ENCODE measurements at regions not wholly inside any gene's neighbourhood (a gene's known extent, or its start where the extent isn't known, plus 50 kb on each side); places are given as distances from the start of the nearest gene placed in this dataset.

DNA sequence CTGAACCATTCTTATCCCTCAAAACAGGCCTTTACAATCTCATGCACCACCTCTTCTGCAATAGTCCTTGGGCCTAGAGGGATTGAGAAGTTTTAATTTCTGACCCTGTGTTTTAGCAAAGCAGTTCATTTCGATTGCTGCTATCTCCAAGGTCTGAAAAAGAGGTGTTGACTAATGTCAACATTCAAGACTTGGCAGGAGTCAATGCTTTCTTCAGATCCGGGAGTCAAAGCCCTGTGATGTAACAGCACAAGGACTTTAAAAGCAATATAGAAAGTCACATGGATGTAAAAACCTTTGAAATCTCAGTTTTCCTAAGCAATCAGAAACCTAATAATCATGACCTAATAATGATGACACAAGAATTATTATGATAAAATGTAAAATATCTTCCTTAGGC, 133.8 kb downstream of the ADAM29 start:
- H3K4me3 ChIP-seq (ENCODE audit: control insufficient read depth in 1 of 2, extremely low read depth in 1 of 2, low read length in 1 of 2): no peak overlapping the region
- ATAC-seq (replicated peaks in 1 of 4) (no peak), DNase-seq (no peak)
- no peaks in the 10 kb centered on the region for H3K36me3 Mint-ChIP-seq
- H3K36me3 ChIP-seq (ENCODE audit: control insufficient read depth in 2 of 2, extremely low read depth in 1 of 2, insufficient read depth in 1 of 2, low read length in 1 of 2): no peaks in the 10 kb centered on the region
- POLR2A ChIA-PET: no interaction called here
- 33% methylated on average over 1 of the region's 2 CpGs for WGBS (ENCODE audit: insufficient coverage)
- H3K9me3 Mint-ChIP-seq: peaks cover 4 to 10% (median 9%) of the 10 kb centered on the region in 3 donors
- no peaks in the 10 kb centered on the region for H3K27me3 Mint-ChIP-seq
- no peaks in the 10 kb centered on the region for H3K9me3 ChIP-seq
- no peaks in the 10 kb centered on the region for H3K27me3 ChIP-seq (replicated peaks in 1 of 2; ENCODE audit: control insufficient read depth in 2 of 2, extremely low read depth in 1 of 2, insufficient read depth in 2 of 2, low read length in 1 of 2)
- H3K4me1 Mint-ChIP-seq: no peaks in the 10 kb centered on the region
- CTCF ChIA-PET: no interaction called here
- no peak overlapping the region for H3K27ac Mint-ChIP-seq
- no peak overlapping the region for H3K27ac ChIP-seq (ENCODE audit: low read length)
- H3K4me1 ChIP-seq (ENCODE audit: control insufficient read depth in 1 of 2, extremely low read depth in 1 of 2, insufficient read depth in 2 of 2, low read length in 2 of 2): no peaks in the 10 kb centered on the region
- no peak overlapping the region for H3K4me3 Mint-ChIP-seq

GRCh38 chr4:175054980-175055379, 136.8 kb downstream of the ADAM29 start:
- Mint-ChIP-seq H3K4me1 (no peaks in the 10 kb centered on the region), H3K36me3 (no peaks in the 10 kb centered on the region), H3K9me3 (peaks cover 5 to 15% (median 6%) of the 10 kb centered on the region in 3 donors), H3K4me3 (no peak overlapping the region), H3K27ac (no peak overlapping the region), H3K27me3 (no peaks in the 10 kb centered on the region)
- ChIA-PET CTCF (no interaction called here), POLR2A (no interaction called here)
- no peak overlapping the region for H3K4me3 ChIP-seq (ENCODE audit: control insufficient read depth in 1 of 2, extremely low read depth in 1 of 2, low read length in 1 of 2)
- H3K27me3 ChIP-seq (replicated peaks in 1 of 2; ENCODE audit: control insufficient read depth in 2 of 2, extremely low read depth in 1 of 2, insufficient read depth in 2 of 2, low read length in 1 of 2): no peaks in the 10 kb centered on the region
- ATAC-seq (replicated peaks in 1 of 4): no peak
- H3K36me3 ChIP-seq (ENCODE audit: control insufficient read depth in 2 of 2, extremely low read depth in 1 of 2, insufficient read depth in 1 of 2, low read length in 1 of 2): no peaks in the 10 kb centered on the region
- WGBS (ENCODE audit: insufficient coverage): 59% methylated on average over 3 of the region's 3 CpGs
- H3K9me3 ChIP-seq: no peaks in the 10 kb centered on the region
- no peaks in the 10 kb centered on the region for H3K4me1 ChIP-seq (ENCODE audit: control insufficient read depth in 1 of 2, extremely low read depth in 1 of 2, insufficient read depth in 2 of 2, low read length in 2 of 2)
- no peak overlapping the region for H3K27ac ChIP-seq (ENCODE audit: low read length)
- DNase-seq: no peak

DNA sequence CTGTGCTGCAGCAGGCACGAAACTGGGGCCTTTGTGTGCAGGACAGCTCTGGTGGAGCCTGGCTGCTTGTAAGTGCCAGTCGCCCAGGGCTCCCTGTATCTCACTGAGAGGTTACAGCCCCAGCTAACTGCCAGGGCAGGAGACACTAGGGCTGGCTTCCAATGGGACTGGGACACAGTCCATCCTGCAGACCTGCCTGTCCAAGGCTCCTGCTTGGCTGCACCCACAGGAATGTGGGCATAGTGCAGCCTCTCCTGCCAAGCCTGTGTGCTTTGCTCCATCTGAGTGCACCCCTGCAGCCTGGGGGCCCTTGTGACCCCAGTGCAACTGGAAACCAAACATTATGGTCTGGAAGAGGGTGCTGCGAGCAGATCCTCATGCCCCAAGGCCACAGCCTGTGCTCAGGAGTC, 144.0 kb downstream of the ADAM29 start:
- H3K4me3 Mint-ChIP-seq: no peak overlapping the region
- Histone ChIP-seq H3K4me3 (ENCODE audit: control insufficient read depth in 1 of 2, extremely low read depth in 1 of 2, low read length in 1 of 2) (no peak overlapping the region), H3K4me1 (ENCODE audit: control insufficient read depth in 1 of 2, extremely low read depth in 1 of 2, insufficient read depth in 2 of 2, low read length in 2 of 2) (no peaks in the 10 kb centered on the region), H3K36me3 (ENCODE audit: control insufficient read depth in 2 of 2, extremely low read depth in 1 of 2, insufficient read depth in 1 of 2, low read length in 1 of 2) (no peaks in the 10 kb centered on the region), H3K27ac (ENCODE audit: low read length) (no peak overlapping the region), H3K27me3 (replicated peaks in 1 of 2; ENCODE audit: control insufficient read depth in 2 of 2, extremely low read depth in 1 of 2, insufficient read depth in 2 of 2, low read length in 1 of 2) (no peaks in the 10 kb centered on the region), H3K9me3 (no peaks in the 10 kb centered on the region)
- peaks cover 0 to 12% (median 5%) of the 10 kb centered on the region in 3 donors for H3K9me3 Mint-ChIP-seq
- 45% methylated on average over 3 of the region's 3 CpGs for WGBS (ENCODE audit: insufficient coverage)
- no peaks in the 10 kb centered on the region for H3K27me3 Mint-ChIP-seq
- ATAC-seq (replicated peaks in 1 of 4) (no peak), DNase-seq (no peak)
- H3K4me1 Mint-ChIP-seq: no peaks in the 10 kb centered on the region
- POLR2A ChIA-PET: no interaction called here
- H3K27ac Mint-ChIP-seq: no peak overlapping the region
- H3K36me3 Mint-ChIP-seq: no peaks in the 10 kb centered on the region
- CTCF ChIA-PET: no interaction called here

GRCh38 chr4:175065228-175065627, 147.1 kb downstream of the ADAM29 start:
- CTCF ChIA-PET: no interaction called here
- Mint-ChIP-seq H3K27me3 (no peaks in the 10 kb centered on the region), H3K9me3 (peaks cover 0 to 7% (median 7%) of the 10 kb centered on the region in 3 donors), H3K36me3 (no peaks in the 10 kb centered on the region), H3K4me3 (no peak overlapping the region), H3K27ac (no peak overlapping the region), H3K4me1 (no peaks in the 10 kb centered on the region)
- DNase-seq: no peak
- H3K4me3 ChIP-seq (ENCODE audit: control insufficient read depth in 1 of 2, extremely low read depth in 1 of 2, low read length in 1 of 2): no peak overlapping the region
- no peak overlapping the region for H3K27ac ChIP-seq (ENCODE audit: low read length)
- H3K4me1 ChIP-seq (ENCODE audit: control insufficient read depth in 1 of 2, extremely low read depth in 1 of 2, insufficient read depth in 2 of 2, low read length in 2 of 2): no peaks in the 10 kb centered on the region
- POLR2A ChIA-PET: no interaction called here
- no peaks in the 10 kb centered on the region for H3K36me3 ChIP-seq (ENCODE audit: control insufficient read depth in 2 of 2, extremely low read depth in 1 of 2, insufficient read depth in 1 of 2, low read length in 1 of 2)
- H3K27me3 ChIP-seq (replicated peaks in 1 of 2; ENCODE audit: control insufficient read depth in 2 of 2, extremely low read depth in 1 of 2, insufficient read depth in 2 of 2, low read length in 1 of 2): no peaks in the 10 kb centered on the region
- H3K9me3 ChIP-seq: no peaks in the 10 kb centered on the region
- ATAC-seq (replicated peaks in 1 of 4): no peak

DNA sequence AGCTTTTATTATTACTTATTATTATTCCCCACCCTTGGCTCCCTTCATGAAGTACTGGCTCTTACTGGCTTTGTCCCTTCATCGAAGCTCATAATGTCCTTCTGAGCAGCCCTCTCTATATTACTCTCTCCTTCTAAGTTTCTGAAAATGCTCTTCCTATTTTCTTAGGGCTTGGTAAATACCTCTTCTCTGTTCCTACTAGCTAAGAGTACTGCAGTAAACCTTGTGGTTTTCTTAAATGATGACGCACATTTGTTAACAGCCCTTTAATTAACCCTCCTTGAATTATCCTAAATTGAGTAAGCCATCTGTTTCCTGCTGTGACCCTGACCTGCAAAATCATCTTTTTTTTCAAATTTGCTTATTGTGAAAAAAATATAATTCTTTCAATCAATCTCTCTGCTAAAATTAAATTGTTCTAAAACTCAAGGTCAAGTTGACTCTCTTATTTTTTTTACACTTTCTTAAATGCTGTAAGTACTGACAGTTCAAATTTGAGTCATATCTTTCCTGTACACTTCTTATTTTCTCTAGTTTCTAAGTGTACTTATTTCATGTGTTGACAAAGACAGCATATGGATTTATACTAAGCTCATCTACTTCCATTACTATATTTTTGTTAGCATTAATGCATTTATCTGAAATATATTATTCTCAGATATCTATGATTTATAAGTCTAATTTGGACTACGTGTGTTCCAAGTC, 148.9 kb downstream of the ADAM29 start:
- Mint-ChIP-seq H3K9me3 (peaks cover 0 to 7% (median 7%) of the 10 kb centered on the region in 3 donors), H3K27ac (no peak overlapping the region), H3K27me3 (no peaks in the 10 kb centered on the region), H3K4me3 (no peak overlapping the region), H3K36me3 (no peaks in the 10 kb centered on the region), H3K4me1 (no peaks in the 10 kb centered on the region)
- POLR2A ChIA-PET: interaction anchor here in 1 of 2 donors (0.5 kb wide), 1 partner anchor 27 kb away, joined by 4 read pairs; no protein-coding TSS in a partner anchor
- no peak overlapping the region for H3K27ac ChIP-seq (ENCODE audit: low read length)
- no peak overlapping the region for H3K4me3 ChIP-seq (ENCODE audit: control insufficient read depth in 1 of 2, extremely low read depth in 1 of 2, low read length in 1 of 2)
- 60% methylated on average over 1 of the region's 3 CpGs for WGBS (ENCODE audit: insufficient coverage)
- DNase-seq (no peak), ATAC-seq (replicated peaks in 1 of 4) (no peak)
- no peaks in the 10 kb centered on the region for H3K36me3 ChIP-seq (ENCODE audit: control insufficient read depth in 2 of 2, extremely low read depth in 1 of 2, insufficient read depth in 1 of 2, low read length in 1 of 2)
- H3K4me1 ChIP-seq (ENCODE audit: control insufficient read depth in 1 of 2, extremely low read depth in 1 of 2, insufficient read depth in 2 of 2, low read length in 2 of 2): no peaks in the 10 kb centered on the region
- CTCF ChIA-PET: no interaction called here
- H3K9me3 ChIP-seq: no peaks in the 10 kb centered on the region
- H3K27me3 ChIP-seq (replicated peaks in 1 of 2; ENCODE audit: control insufficient read depth in 2 of 2, extremely low read depth in 1 of 2, insufficient read depth in 2 of 2, low read length in 1 of 2): no peaks in the 10 kb centered on the region

- no peak overlapping the region for H3K4me3 ChIP-seq (ENCODE audit: control insufficient read depth in 1 of 2, extremely low read depth in 1 of 2, low read length in 1 of 2)
- Mint-ChIP-seq H3K4me1 (no peaks in the 10 kb centered on the region), H3K36me3 (no peaks in the 10 kb centered on the region), H3K4me3 (no peak overlapping the region), H3K9me3 (peaks cover 0 to 11% (median 8%) of the 10 kb centered on the region in 3 donors), H3K27me3 (no peaks in the 10 kb centered on the region), H3K27ac (no peak overlapping the region)
- DNase-seq: no peak
- CTCF ChIA-PET: no interaction called here
- no peaks in the 10 kb centered on the region for H3K9me3 ChIP-seq
- H3K36me3 ChIP-seq (ENCODE audit: control insufficient read depth in 2 of 2, extremely low read depth in 1 of 2, insufficient read depth in 1 of 2, low read length in 1 of 2): no peaks in the 10 kb centered on the region
- no peak for ATAC-seq (replicated peaks in 1 of 4)
- H3K27ac ChIP-seq (ENCODE audit: low read length): no peak overlapping the region
- H3K4me1 ChIP-seq (ENCODE audit: control insufficient read depth in 1 of 2, extremely low read depth in 1 of 2, insufficient read depth in 2 of 2, low read length in 2 of 2): no peaks in the 10 kb centered on the region
- POLR2A ChIA-PET: no interaction called here
- H3K27me3 ChIP-seq (replicated peaks in 1 of 2; ENCODE audit: control insufficient read depth in 2 of 2, extremely low read depth in 1 of 2, insufficient read depth in 2 of 2, low read length in 1 of 2): no peaks in the 10 kb centered on the region
These were observed 150.1 kb downstream of the ADAM29 start for GRCh38 chr4:175068266-175068665.

- H3K27ac ChIP-seq (ENCODE audit: low read length): no peak overlapping the region
- Mint-ChIP-seq H3K27ac (no peak overlapping the region), H3K4me3 (no peak overlapping the region), H3K4me1 (no peaks in the 10 kb centered on the region), H3K27me3 (no peaks in the 10 kb centered on the region), H3K36me3 (no peaks in the 10 kb centered on the region), H3K9me3 (peaks cover 0 to 11% (median 9%) of the 10 kb centered on the region in 3 donors)
- H3K4me1 ChIP-seq (ENCODE audit: control insufficient read depth in 1 of 2, extremely low read depth in 1 of 2, insufficient read depth in 2 of 2, low read length in 2 of 2): no peaks in the 10 kb centered on the region
- ChIA-PET CTCF (no interaction called here), POLR2A (no interaction called here)
- H3K27me3 ChIP-seq (replicated peaks in 1 of 2; ENCODE audit: control insufficient read depth in 2 of 2, extremely low read depth in 1 of 2, insufficient read depth in 2 of 2, low read length in 1 of 2): no peaks in the 10 kb centered on the region
- no peaks in the 10 kb centered on the region for H3K9me3 ChIP-seq
- no CpG with 5 or more reads among the region's 3 CpGs for WGBS (ENCODE audit: insufficient coverage)
- DNase-seq (no peak), ATAC-seq (replicated peaks in 1 of 4) (no peak)
- H3K36me3 ChIP-seq (ENCODE audit: control insufficient read depth in 2 of 2, extremely low read depth in 1 of 2, insufficient read depth in 1 of 2, low read length in 1 of 2): no peaks in the 10 kb centered on the region
- no peak overlapping the region for H3K4me3 ChIP-seq (ENCODE audit: control insufficient read depth in 1 of 2, extremely low read depth in 1 of 2, low read length in 1 of 2)
These were observed 152.3 kb downstream of the ADAM29 start for GRCh38 chr4:175070444-175070843.
